Thymus (tissue), 11 donors: ENCODE measurements at regions not wholly inside any gene's neighbourhood (a gene's known extent, or its start where the extent isn't known, plus 50 kb on each side); places are given as distances from the start of the nearest gene placed in this dataset.
"Not testable (repeated sequence)": the region's sequence is repeated elsewhere in the genome, so short reads cannot be mapped to it uniquely, and the experiment has no call there.

Experiments used
- DNase-seq, 9 donors: peaks; one replicate each; pipeline ENCODE4 v3.0.0-alpha.2; 2013; ENCODE audit warnings: low spot score in 9 of 9, low read depth in 6 of 9, missing footprints in 1 of 9
- H3K27ac ChIP-seq, 2 donors: one replicate each; pipeline ENCODE4 v1.5.1; 2013; ENCODE audit warnings: control low read depth in 1 of 2, low read depth in 1 of 2, low read length in 1 of 2, mild to moderate bottlenecking in 1 of 2, moderate library complexity in 1 of 2
- H3K27me3 ChIP-seq, 2 donors: one replicate each; pipeline ENCODE4 v1.5.1; 2013; ENCODE audit warnings: low read length in 1 of 2; ENCODE audit not compliant: control insufficient read depth in 2 of 2, insufficient read depth in 1 of 2
- H3K36me3 ChIP-seq, 2 donors: one replicate each; pipeline ENCODE4 v1.5.1; 2013; ENCODE audit warnings: low read length in 1 of 2, mild to moderate bottlenecking in 1 of 2, moderate library complexity in 1 of 2; ENCODE audit not compliant: control insufficient read depth in 2 of 2, insufficient read depth in 2 of 2
- H3K4me1 ChIP-seq, 2 donors: one replicate each; pipeline ENCODE4 v1.5.1; 2013; ENCODE audit warnings: low read length in 2 of 2; ENCODE audit not compliant: control insufficient read depth in 2 of 2, insufficient read depth in 2 of 2
- H3K4me3 ChIP-seq, 2 donors: one replicate each; pipeline ENCODE4 v1.5.1; 2013; ENCODE audit warnings: low read length in 2 of 2, control low read depth in 1 of 2, mild to moderate bottlenecking in 1 of 2
- H3K9me3 ChIP-seq, 2 donors: one replicate each; pipeline ENCODE4 v1.5.1; 2013; ENCODE audit warnings: low read length in 1 of 2, mild to moderate bottlenecking in 1 of 2; ENCODE audit not compliant: control insufficient read depth in 2 of 2, insufficient read depth in 1 of 2
- WGBS: extraction: QIAGEN DNeasy Blood & Tissue Kit; methylation state at CpG from one replicate; pipeline ENCODE4 v1.1.7; 2013; 5-methylcytosine and 5-hydroxymethylcytosine counted together
- donor health status: healthy.

DNA sequence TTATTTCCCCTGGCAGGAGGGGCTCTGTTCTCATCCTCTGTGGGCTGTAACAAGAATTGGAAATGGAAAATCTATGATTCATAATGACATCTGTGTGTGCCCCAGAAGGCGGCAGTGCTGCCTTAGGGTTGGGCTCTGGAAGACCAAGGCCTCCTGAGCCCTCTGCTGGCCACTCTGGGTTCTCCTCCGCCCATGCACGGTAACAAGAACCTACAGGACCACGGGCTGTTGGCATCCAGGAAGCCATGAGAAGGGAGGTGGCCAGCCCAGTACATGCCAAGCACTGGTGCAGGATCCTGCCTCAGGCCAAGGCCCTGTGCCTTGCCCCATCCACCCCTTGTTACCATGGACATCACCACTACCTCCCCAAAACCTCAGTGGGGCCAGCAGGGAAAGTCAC lies 454.2 kb downstream of the TP53TG3F start:
- H3K27ac ChIP-seq, H3K36me3 ChIP-seq, H3K4me1 ChIP-seq, H3K27me3 ChIP-seq, DNase-seq, H3K4me3 ChIP-seq, H3K9me3 ChIP-seq: not testable (repeated sequence)
- 73% methylated on average over 3 of the region's 4 CpGs for WGBS

- not testable (repeated sequence) for H3K4me1 ChIP-seq, H3K27ac ChIP-seq, H3K4me3 ChIP-seq, H3K9me3 ChIP-seq, H3K36me3 ChIP-seq, H3K27me3 ChIP-seq, DNase-seq
- 52% methylated on average over 5 of the region's 18 CpGs for WGBS
Observed at GRCh38 chr16:33920761-33921545, 461.5 kb downstream of the TP53TG3F start.

DNA sequence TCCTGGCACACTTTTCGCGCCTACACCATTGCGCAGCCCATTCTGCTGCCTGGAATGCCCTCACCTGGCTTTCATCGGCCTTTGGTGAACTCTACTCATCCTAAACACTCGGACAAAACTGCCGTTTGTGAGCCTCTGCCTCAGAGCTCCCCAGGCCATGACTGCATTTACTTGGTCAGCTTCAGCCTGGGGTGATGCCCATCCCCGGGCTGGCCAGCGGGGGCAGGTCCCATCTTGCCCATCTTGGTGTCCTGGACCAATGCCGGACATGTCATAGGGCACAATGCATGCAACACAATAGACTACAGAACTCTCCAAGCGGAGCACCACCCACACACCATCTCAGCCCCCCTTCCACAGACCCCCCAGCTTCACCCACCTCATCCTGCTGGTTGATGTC lies 463.5 kb downstream of the TP53TG3F start:
- WGBS, result 85% methylated on average over 10 of the region's 10 CpGs
- not testable (repeated sequence) for H3K4me1 ChIP-seq, H3K4me3 ChIP-seq, H3K36me3 ChIP-seq, H3K27ac ChIP-seq, H3K9me3 ChIP-seq, DNase-seq, H3K27me3 ChIP-seq

GRCh38 chr16:33928026-33928425 lies 468.6 kb downstream of the TP53TG3F start:
- H3K27ac ChIP-seq, DNase-seq, H3K9me3 ChIP-seq, H3K27me3 ChIP-seq, H3K4me1 ChIP-seq, H3K36me3 ChIP-seq, H3K4me3 ChIP-seq: not testable (repeated sequence)
- WGBS, result 95% methylated on average over 21 of the region's 39 CpGs

DNA sequence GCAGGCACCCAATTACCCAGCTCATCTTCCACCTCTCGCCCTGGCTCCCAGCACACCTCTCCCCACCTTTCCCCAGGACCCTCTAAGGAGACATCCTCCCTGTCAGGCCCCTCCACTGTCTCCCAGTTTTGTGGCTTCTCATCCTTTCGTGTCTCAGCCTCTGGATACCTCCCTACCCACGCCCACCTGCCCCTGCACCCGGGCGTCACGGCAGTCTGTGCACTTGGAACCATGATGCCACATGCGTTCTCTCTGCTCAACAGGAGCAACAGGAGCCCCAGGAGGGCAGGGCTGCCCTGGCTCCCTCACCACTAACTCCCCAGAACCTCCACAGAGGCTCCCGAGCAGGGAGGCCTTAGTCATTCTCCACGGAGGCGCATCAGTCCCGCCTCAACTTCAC lies 472.8 kb downstream of the TP53TG3F start:
- 81% methylated on average over 10 of the region's 11 CpGs for WGBS
- H3K36me3 ChIP-seq, H3K4me3 ChIP-seq, H3K27ac ChIP-seq, H3K9me3 ChIP-seq, DNase-seq, H3K27me3 ChIP-seq, H3K4me1 ChIP-seq: not testable (repeated sequence)

DNA sequence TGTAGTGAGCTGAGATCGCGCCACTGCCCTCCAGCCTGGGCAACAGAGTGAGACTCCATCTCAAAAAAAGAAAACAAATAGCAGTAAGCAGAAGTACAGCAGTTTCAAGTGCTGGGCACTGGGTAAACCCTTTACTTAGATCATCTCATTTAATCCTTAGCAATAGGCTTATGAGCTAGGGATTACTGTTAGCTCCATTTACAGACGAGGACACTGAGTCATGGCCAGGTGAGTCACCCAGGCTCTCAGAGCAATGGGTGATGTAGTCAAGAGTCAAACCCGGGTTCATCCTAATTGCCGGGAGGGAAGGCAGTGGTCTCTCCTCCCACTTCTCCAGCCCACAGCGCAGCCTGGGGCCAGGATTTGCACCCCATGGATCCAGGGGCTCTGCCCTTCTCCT lies 473.6 kb downstream of the TP53TG3F start:
- not testable (repeated sequence) for DNase-seq

GRCh38 chr16:33935766-33936165 lies 476.4 kb downstream of the TP53TG3F start:
- H3K27ac ChIP-seq, H3K9me3 ChIP-seq, H3K36me3 ChIP-seq, H3K27me3 ChIP-seq, H3K4me3 ChIP-seq, H3K4me1 ChIP-seq, DNase-seq: not testable (repeated sequence)
- WGBS, result 89% methylated on average over 12 of the region's 13 CpGs

More for the DNA sequence above, 473.6 kb downstream of the TP53TG3F start:
- H3K27me3 ChIP-seq, H3K4me3 ChIP-seq, H3K4me1 ChIP-seq, H3K9me3 ChIP-seq, H3K36me3 ChIP-seq, H3K27ac ChIP-seq: not testable (repeated sequence)
- 93% methylated on average over 5 of the region's 6 CpGs for WGBS

GRCh38 chr16:33938097-33938496 lies 478.7 kb downstream of the TP53TG3F start:
- WGBS, result 39% methylated on average over 11 of the region's 16 CpGs
- not testable (repeated sequence) for DNase-seq

DNA sequence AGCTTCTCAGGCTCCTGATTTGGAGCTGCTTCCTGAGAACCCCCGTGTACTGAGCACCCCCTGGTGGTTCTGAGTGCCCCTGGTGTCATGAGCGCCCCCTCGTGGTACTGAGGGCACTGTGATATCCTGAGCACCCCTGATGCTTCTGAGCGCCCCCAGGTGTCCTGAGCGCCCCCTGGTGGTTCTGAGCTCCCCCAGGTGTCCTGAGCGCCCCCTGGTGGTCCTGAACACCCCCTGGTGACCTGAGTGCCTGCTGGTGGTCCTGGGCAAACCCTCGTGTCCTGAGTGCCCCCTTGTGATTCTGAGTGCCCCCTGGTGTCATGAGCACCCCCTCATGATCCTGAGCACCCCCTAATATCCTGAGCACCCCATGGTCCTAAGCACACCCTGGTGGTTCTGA lies 502.1 kb downstream of the TP53TG3F start:
- not testable (repeated sequence) for H3K27me3 ChIP-seq, H3K36me3 ChIP-seq, DNase-seq, H3K4me3 ChIP-seq, H3K27ac ChIP-seq, H3K9me3 ChIP-seq, H3K4me1 ChIP-seq
- WGBS, result 49% methylated on average over 4 of the region's 7 CpGs

More at GRCh38 chr16:33938097-33938496, 478.7 kb downstream of the TP53TG3F start:
- H3K9me3 ChIP-seq, H3K27me3 ChIP-seq, H3K4me1 ChIP-seq, H3K36me3 ChIP-seq, H3K4me3 ChIP-seq, H3K27ac ChIP-seq: not testable (repeated sequence)
